Panc1 (cell line): ENCODE measurements at regions not wholly inside any gene's neighbourhood (a gene's known extent, or its start where the extent isn't known, plus 50 kb on each side); places are given as distances from the start of the nearest gene placed in this dataset.

Source experiments
- ATAC-seq: fragments of 200-7000 bp; cut with Tn5 transposase; 2 replicates; pipeline ENCODE4 v1.9.1; 2020; ENCODE audit warnings: mild to moderate bottlenecking, moderate library complexity
- BruUV-seq: library from RNA; stranded (reverse); fragments of 400-500 nt; replicated peaks from 2 replicates; lab custom pipeline; 2021; lab: Mats Ljungman, UMichigan
- CTCF ChIA-PET: fragments of 300-600 bp; sonication (Branson Sonifier 250); formaldehyde crosslinking; loops from one replicate; lab custom pipeline; 2022; ENCODE audit warnings: antibody characterized with exemption; lab: Charles Lee
- POLR2A ChIA-PET: fragments of 300-600 bp; sonication (Branson Sonifier 250); formaldehyde crosslinking; loops from one replicate; lab custom pipeline; 2022; ENCODE audit warnings: antibody characterized with exemption; lab: Charles Lee
- DNase-seq: peaks from one replicate; pipeline ENCODE4 v3.0.0-alpha.2; 2010; ENCODE audit warnings: low read depth, low spot score
- H3K27ac ChIP-seq: 2 replicates; pipeline ENCODE4 v1.5.1; 2011; ENCODE audit warnings: mild to moderate bottlenecking, low read length, inconsistent platforms
- H3K27me3 ChIP-seq: fragments of 200-500 bp; sonication (Bioruptor generic); 2 replicates; pipeline ENCODE4 v1.6.0; 2014; ENCODE audit warnings: low read length, inconsistent platforms; ENCODE audit not compliant: control insufficient read depth, insufficient read depth
- H3K36me3 ChIP-seq: fragments of 200-500 bp; sonication (Bioruptor generic); 2 replicates; pipeline ENCODE4 v1.5.1; 2014; ENCODE audit warnings: inconsistent platforms, mild to moderate bottlenecking, low read length, moderate library complexity; ENCODE audit not compliant: control insufficient read depth, insufficient read depth
- H3K4me1 ChIP-seq: 2 replicates; pipeline ENCODE4 v1.5.1; 2011; ENCODE audit warnings: inconsistent platforms, mild to moderate bottlenecking, low read length, moderate library complexity; ENCODE audit not compliant: control insufficient read depth, insufficient read depth
- H3K4me3 ChIP-seq, 2 experiments: 2 replicates each; pipeline ENCODE4 v1.5.1; 2011 to 2012; ENCODE audit warnings: low read depth in 2 of 2, low read length in 2 of 2, mild to moderate bottlenecking in 2 of 2, inconsistent platforms in 1 of 2, moderate library complexity in 1 of 2
- H3K9me3 ChIP-seq: fragments of 200-500 bp; sonication (Bioruptor generic); 2 replicates; pipeline ENCODE4 v1.5.1; 2014; ENCODE audit warnings: low read depth, mild to moderate bottlenecking, inconsistent platforms, low read length, moderate library complexity; ENCODE audit not compliant: control insufficient read depth, insufficient read depth
- POLR2AphosphoS5 ChIP-seq: IDR thresholded peaks from 2 replicates; pipeline ENCODE4 v1.6.1; 2012; ENCODE audit warnings: mild to moderate bottlenecking, low read depth, low read length, moderate library complexity
- SIN3A ChIP-seq: IDR thresholded peaks from 2 replicates; pipeline ENCODE4 v1.6.1; 2012; ENCODE audit warnings: low read depth, mild to moderate bottlenecking, low read length, moderate library complexity, borderline replicate concordance; ENCODE audit not compliant: insufficient read depth
- TCF7L2 ChIP-seq: IDR thresholded peaks from 2 replicates; pipeline ENCODE4 v1.6.1; 2011; ENCODE audit warnings: mild to moderate bottlenecking, low read depth, low read length, inconsistent platforms
- in situ Hi-C: cut with HindIII; loops from 2 replicates; pipeline ENCODE4 v1.10.0; 2016; ENCODE audit warnings: low sequenced_read_pairs, low pct_unique_long_range_greater_than_20kb
- intact Hi-C: fragments of 100-400 bp; cut with micrococcal nuclease; formaldehyde crosslinking; loops from one replicate; pipeline ENCODE4 v1.10.0; 2022; ENCODE audit not compliant: unreplicated experiment
- TF ChIP-seq, protein P1 (sequence below), 2 experiments: IDR thresholded peaks; 2 replicates each; pipeline ENCODE4 v1.6.1; 2011 to 2012; ENCODE audit warnings: low read depth in 2 of 2, control low read depth in 1 of 2, low read length in 1 of 2, mild to moderate bottlenecking in 1 of 2, moderate library complexity in 1 of 2; ENCODE audit not compliant: insufficient read depth in 1 of 2
- TF ChIP-seq, protein P2 (sequence below): fragments of 450-650 bp; IDR thresholded peaks from 2 replicates; pipeline ENCODE4 v1.5.1; 2017; ENCODE audit warnings: mild to moderate bottlenecking

DNA sequence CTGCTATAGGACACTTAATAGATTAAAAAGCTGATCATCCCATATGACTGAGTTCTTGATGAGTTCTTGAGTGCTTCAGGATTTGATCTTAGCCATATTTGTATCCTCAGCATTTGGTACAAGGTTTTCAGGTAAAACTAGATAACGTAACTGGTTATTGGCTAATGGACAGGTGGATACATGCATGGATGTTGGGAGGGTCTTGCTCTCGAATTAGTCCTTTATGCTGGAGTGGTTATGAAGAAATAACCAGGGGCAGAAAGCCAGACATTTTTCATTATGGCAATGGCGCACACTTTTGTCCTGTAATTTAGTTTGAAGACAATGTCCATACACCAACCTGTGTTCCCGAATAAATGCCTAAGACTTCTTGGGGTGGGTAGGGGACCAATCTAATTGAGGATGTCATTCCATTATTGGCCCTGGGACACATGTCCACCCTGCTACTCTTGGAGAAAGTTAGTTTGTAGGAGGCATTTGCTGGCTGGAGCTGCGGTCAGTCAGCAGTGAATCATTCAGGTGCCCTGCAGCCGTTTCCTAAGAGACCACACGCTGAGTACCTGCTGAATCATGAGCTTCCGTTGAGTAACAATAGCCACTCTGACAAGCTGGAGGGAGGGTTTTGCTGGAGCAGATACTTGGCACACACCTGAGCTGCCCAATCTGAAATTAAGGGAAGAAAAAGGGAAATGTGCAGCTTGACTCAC, 194.4 kb downstream of the FOXA2 start:
- DNase-seq (peak; percentile 94), ATAC-seq (peak; percentile 97)
- intact Hi-C loops (loop anchor here (5.0 kb wide), 2 partner anchors 197 to 292 kb away; no protein-coding TSS in a partner anchor), in situ Hi-C loops (no loop called here)
- H3K27me3 ChIP-seq: no peaks in the 10 kb centered on the region
- peak; percentile 73; the same call in 1 of the 2 replicates for TF ChIP-seq POLR2AphosphoS5
- TF ChIP-seq, protein P1, sequence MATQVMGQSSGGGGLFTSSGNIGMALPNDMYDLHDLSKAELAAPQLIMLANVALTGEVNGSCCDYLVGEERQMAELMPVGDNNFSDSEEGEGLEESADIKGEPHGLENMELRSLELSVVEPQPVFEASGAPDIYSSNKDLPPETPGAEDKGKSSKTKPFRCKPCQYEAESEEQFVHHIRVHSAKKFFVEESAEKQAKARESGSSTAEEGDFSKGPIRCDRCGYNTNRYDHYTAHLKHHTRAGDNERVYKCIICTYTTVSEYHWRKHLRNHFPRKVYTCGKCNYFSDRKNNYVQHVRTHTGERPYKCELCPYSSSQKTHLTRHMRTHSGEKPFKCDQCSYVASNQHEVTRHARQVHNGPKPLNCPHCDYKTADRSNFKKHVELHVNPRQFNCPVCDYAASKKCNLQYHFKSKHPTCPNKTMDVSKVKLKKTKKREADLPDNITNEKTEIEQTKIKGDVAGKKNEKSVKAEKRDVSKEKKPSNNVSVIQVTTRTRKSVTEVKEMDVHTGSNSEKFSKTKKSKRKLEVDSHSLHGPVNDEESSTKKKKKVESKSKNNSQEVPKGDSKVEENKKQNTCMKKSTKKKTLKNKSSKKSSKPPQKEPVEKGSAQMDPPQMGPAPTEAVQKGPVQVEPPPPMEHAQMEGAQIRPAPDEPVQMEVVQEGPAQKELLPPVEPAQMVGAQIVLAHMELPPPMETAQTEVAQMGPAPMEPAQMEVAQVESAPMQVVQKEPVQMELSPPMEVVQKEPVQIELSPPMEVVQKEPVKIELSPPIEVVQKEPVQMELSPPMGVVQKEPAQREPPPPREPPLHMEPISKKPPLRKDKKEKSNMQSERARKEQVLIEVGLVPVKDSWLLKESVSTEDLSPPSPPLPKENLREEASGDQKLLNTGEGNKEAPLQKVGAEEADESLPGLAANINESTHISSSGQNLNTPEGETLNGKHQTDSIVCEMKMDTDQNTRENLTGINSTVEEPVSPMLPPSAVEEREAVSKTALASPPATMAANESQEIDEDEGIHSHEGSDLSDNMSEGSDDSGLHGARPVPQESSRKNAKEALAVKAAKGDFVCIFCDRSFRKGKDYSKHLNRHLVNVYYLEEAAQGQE (IDR thresholded peaks at IDR 0.05; ENCODE audit: insufficient read depth in 1 of 2, low read depth in 2 of 2, low read length in 1 of 2): peak in 1 of 2 experiments; percentile 30; a peak in 1 of 4 replicates
- TF ChIP-seq TCF7L2: no peak
- TF ChIP-seq SIN3A: no peak
- TF ChIP-seq, protein P2, sequence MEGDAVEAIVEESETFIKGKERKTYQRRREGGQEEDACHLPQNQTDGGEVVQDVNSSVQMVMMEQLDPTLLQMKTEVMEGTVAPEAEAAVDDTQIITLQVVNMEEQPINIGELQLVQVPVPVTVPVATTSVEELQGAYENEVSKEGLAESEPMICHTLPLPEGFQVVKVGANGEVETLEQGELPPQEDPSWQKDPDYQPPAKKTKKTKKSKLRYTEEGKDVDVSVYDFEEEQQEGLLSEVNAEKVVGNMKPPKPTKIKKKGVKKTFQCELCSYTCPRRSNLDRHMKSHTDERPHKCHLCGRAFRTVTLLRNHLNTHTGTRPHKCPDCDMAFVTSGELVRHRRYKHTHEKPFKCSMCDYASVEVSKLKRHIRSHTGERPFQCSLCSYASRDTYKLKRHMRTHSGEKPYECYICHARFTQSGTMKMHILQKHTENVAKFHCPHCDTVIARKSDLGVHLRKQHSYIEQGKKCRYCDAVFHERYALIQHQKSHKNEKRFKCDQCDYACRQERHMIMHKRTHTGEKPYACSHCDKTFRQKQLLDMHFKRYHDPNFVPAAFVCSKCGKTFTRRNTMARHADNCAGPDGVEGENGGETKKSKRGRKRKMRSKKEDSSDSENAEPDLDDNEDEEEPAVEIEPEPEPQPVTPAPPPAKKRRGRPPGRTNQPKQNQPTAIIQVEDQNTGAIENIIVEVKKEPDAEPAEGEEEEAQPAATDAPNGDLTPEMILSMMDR: no peak
- H3K36me3 ChIP-seq: no peaks in the 10 kb centered on the region
- peaks cover 4% of the 10 kb centered on the region; the same call in 1 of the 2 replicates for H3K9me3 ChIP-seq
- peaks cover 37% of the 10 kb centered on the region for H3K4me1 ChIP-seq
- CTCF ChIA-PET: no interaction called here
- H3K27ac ChIP-seq: peak overlapping the region; percentile 91
- no peak overlapping the region for H3K4me3 ChIP-seq
- no TSS peak for BruUV-seq
- POLR2A ChIA-PET: interaction anchor here (0.5 to 0.9 kb wide), 4 partner anchors 79 to 1503 kb away, joined by 3 to 5 read pairs (median 3); no protein-coding TSS in a partner anchor

DNA sequence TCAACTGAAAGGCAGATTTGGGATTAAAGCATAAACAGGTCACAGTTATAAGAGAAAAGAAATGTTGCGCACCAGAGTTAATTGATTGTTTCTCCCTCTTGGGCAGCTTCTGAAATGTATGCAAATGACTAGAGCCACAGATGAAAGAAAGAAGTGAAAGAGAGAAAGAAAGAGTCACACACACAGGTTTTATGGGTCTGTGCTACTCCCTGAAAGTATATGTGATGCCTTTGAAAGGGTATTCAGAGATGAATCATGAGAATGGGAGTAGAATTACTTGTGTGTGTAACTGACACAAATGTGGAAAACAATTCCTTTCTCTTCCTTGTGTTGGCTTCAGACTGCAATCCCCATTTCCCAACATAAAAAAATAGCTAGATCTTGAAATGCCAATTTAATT, 196.9 kb downstream of the FOXA2 start:
- Histone ChIP-seq H3K4me1 (peaks cover 37% of the 10 kb centered on the region), H3K27ac (peak overlapping the region; percentile 78), H3K36me3 (no peaks in the 10 kb centered on the region), H3K4me3 (no peak overlapping the region), H3K27me3 (no peaks in the 10 kb centered on the region), H3K9me3 (peaks cover 4% of the 10 kb centered on the region; the same call in 1 of the 2 replicates)
- ChIA-PET POLR2A (no interaction called here), CTCF (no interaction called here)
- no peak for ATAC-seq
- TF ChIP-seq POLR2AphosphoS5 (no peak), TCF7L2 (no peak), SIN3A (no peak)
- TF ChIP-seq, protein P1 (IDR thresholded peaks at IDR 0.05; ENCODE audit: insufficient read depth in 1 of 2, low read depth in 2 of 2, low read length in 1 of 2): no peak
- TF ChIP-seq, protein P2: no peak
- no peak for DNase-seq
- no TSS peak for BruUV-seq
- in situ Hi-C loops (no loop called here), intact Hi-C loops (loop anchor here (5.0 kb wide), 2 partner anchors 200 to 295 kb away; no protein-coding TSS in a partner anchor)
